CD1c-positive myeloid dendritic cell (primary cell): ENCODE measurements at regions not wholly inside any gene's neighbourhood (a gene's known extent, or its start where the extent isn't known, plus 50 kb on each side); places are given as distances from the start of the nearest gene placed in this dataset.
"Not testable (repeated sequence)": the region's sequence is repeated elsewhere in the genome, so short reads cannot be mapped to it uniquely, and the experiment has no call there.

ENCODE experiments used
- DNase-seq: peaks from one replicate; pipeline ENCODE4 v3.0.0-alpha.2; 2016; ENCODE audit errors: extremely low spot score

DNA sequence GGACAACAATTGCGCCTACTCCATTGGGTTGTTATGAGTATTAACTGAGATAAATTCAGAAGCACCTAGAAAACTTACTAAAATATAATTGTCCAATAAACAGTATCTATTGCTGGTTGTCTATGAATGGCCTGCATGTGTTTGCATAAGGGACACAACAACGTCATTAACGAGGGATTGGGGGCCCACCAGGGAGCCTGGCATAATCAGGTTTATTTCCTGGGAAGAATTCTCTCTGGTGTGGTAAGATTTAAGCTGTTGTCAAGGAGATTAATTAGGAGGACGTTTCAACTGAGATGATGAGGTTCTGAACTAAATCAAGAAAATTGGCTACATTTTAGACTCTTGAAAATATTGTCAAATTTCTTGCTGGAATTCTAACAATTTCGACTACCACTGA, 176.1 kb upstream of the CDIN1 start:
- no peak for DNase-seq

GRCh38 chr15:36406366-36406765, 173.1 kb upstream of the CDIN1 start:
- DNase-seq = no peak

GRCh38 chr15:36406911-36407310, 172.5 kb upstream of the CDIN1 start:
- DNase-seq = no peak

- no peak for DNase-seq
Observed at GRCh38 chr15:36407647-36408046, 171.8 kb upstream of the CDIN1 start.

- no peak for DNase-seq
Observed at GRCh38 chr15:36409819-36410218, 169.6 kb upstream of the CDIN1 start.

DNA sequence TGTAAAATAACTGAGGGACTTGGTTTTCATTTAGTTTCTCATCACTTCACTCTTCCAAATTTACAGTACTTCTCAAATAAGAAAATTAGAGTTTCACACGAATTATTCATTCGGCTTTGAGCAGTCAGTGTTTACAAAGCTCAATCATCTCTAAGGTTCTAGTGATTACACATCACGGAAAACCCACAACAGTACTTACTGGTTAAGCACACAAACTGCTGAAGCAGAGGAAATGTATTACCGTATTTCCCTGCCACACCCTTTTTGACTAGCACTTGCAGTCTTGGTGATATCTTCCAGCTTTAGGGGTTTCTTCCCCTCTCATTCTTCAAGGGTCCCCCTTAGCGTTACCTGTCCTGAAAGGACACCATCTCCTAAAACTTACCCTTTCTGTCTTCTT, 164.8 kb upstream of the CDIN1 start:
- DNase-seq = no peak

DNA sequence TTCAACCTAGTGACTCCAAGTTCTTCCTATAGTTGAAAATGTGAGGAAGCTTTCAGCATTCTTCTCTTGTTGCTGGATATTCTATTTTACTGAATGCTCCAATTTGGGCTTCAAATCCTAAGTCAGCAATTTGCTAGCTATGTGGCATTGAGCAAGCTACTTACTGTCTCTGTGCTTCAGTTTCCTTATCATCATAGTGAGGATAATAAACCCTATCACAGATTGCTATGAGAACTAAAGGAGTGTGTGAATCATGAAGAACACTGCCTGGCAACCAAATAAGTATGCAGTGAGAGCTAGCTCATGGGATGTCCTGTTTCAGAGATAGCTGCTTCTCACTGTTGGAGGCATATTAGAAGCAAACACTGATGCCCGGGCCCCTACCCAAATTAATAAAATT, 163.8 kb upstream of the CDIN1 start:
- DNase-seq = no peak

GRCh38 chr15:36422631-36423030, 156.8 kb upstream of the CDIN1 start:
- DNase-seq = no peak

DNA sequence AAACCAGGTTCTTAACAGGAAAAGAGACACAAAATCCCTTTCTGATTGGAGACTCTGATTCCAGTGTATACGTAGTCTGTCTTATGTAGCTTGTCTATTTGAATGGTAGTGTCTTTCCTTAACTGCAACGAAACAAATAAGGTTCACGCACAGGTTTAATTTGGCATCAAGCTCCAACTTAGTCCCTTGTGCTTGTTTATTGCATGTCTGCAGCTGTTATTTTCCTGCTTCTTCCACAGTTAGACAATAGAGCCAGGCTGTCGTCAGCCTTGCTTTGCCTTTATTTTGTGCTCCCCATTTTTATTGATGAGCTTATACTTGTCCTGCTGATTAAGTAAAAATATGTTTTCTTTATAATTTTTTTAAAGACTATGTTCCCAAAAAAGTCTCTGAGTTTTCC, 152.7 kb upstream of the CDIN1 start:
- no peak for DNase-seq

- DNase-seq = no peak
Observed at GRCh38 chr15:36428102-36428845, 151.2 kb upstream of the CDIN1 start.

DNA sequence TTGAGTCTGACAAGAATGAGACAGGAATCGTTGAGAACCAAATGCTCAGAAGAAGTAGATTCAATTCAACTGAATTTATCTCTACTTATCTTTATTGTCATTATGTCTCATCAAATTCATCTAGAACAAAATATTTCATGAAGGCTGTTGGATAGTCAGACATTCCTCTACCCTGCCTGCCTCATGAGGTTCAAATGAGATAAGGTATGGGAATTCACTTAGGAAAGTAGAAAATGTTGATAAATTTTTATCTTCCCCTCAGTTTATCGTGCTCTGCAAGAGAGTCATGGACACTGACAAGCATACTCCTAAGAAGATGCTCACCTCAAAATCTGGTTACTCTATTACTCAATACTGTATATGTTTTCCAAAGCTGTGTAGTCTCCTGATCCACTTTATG, 149.7 kb upstream of the CDIN1 start:
- no peak for DNase-seq

GRCh38 chr15:36430280-36430679, 149.1 kb upstream of the CDIN1 start:
- no peak for DNase-seq

GRCh38 chr15:36430726-36431265, 148.6 kb upstream of the CDIN1 start:
- DNase-seq = no peak

DNA sequence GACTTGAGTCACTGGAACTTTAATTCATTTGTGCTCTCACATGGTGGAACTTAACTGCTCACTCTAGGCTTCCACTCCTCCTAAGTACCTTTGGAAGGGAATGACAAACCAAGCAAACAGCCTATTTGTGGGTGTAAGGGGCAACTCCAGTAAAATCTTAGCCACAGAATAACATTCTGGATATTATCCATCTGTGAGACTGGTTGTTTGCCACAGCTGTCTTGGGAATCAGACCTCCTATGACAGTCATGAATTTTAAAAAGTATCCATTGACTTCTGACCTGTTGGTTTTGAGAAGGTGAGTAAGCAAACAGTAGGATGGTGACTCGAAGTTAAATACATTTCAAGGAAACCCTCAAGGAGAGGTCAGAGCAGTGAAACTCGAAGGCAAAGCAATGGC, 147.3 kb upstream of the CDIN1 start:
- DNase-seq = no peak

- no peak for DNase-seq
Observed at GRCh38 chr15:36434177-36434576, 145.2 kb upstream of the CDIN1 start.

DNA sequence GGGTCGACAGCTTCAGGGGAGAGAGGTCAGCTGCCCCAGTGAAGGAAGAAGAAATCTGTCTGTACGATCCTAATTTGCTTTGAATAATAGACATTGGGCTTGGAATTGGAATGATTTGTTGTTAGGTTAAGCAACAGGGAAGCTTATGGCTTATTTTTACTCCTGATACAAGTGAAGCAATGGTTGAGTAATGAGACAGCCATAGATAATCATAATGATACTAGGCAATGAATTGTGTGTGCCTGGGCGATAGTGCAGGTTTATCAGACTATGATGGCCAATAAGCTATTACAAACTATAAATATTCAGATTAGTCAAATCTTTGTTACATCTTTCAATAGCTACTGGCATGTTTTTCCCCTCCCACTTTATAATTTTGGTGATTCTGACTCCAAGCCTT, 140.9 kb upstream of the CDIN1 start:
- DNase-seq = no peak

DNA sequence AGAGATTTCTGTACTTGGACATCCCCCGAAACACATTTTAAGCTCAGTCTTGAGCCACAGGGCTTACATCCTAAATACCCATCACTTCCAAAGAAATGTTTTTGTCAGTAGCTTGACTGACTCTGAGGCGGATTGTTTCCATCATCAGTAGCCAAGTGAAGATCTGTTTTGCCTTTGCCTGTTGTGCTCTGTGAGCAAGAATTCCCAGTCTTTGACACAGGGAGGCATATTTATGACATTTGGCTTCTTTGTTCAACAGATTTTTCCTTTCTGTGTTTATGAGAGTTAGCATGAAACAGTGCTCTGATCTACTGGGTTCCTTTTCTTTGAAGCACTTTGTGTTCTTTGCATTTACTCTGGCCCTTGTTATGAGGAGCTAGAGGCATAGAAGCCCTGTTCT, 132.1 kb upstream of the CDIN1 start:
- no peak for DNase-seq

GRCh38 chr15:36448418-36448817, 131.0 kb upstream of the CDIN1 start:
- DNase-seq = no peak

DNA sequence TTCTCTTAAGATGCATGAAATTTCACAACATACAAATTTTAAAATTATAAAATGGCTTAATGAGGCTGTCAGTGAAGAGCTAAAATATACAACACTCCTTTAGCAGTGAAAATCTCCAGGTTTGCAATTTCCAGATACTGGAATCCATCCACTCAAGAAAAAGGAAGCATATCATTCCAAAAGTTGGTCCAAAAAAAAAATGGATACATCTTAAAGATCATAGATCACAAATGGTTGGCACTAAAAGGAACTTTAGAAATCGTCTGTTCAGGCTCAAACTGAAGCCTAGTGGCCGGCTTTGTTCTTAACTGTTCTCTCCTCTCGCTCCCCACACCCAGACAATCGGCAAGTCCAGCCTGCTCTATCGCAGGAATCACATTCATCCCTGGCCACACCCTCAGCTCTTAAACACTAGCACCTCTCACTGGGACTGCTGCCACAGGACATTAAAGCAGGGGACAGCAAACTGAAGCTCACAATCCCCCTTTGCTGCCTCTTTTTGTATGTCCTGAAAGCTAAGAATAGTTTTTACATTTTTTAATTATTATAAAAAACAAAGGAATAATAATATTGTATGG, 130.3 kb upstream of the CDIN1 start:
- DNase-seq = no peak

GRCh38 chr15:36449662-36450145, 129.7 kb upstream of the CDIN1 start:
- DNase-seq = no peak

- DNase-seq = not testable (repeated sequence)
Observed at GRCh38 chr15:36454244-36454643, 125.2 kb upstream of the CDIN1 start.

GRCh38 chr15:36458411-36458810, 121.0 kb upstream of the CDIN1 start:
- DNase-seq = no peak

GRCh38 chr15:36465304-36465703, 114.1 kb upstream of the CDIN1 start:
- no peak for DNase-seq
